Ovary (tissue), 3 donors: ENCODE measurements at regions not wholly inside any gene's neighbourhood (a gene's known extent, or its start where the extent isn't known, plus 50 kb on each side); places are given as distances from the start of the nearest gene placed in this dataset.

Source experiments
- CTCF ChIP-seq, 3 donors: fragments of 450-650 bp in 2 of 3; fragments of 200-600 bp in 1 of 3; IDR thresholded peaks; one replicate each; pipeline versions ENCODE4 v1.5.1 to v1.8.0; 2016 to 2022; ENCODE audit warnings: antibody characterized with exemption in 3 of 3, mild to moderate bottlenecking in 1 of 3
- POLR2A ChIP-seq: fragments of 450-650 bp; IDR thresholded peaks from one replicate; pipeline ENCODE4 v1.6.1; 2017; ENCODE audit warnings: antibody characterized with exemption, mild to moderate bottlenecking, moderate library complexity
- donor health status: DM: no; HTN: no; CAD: no.

DNA sequence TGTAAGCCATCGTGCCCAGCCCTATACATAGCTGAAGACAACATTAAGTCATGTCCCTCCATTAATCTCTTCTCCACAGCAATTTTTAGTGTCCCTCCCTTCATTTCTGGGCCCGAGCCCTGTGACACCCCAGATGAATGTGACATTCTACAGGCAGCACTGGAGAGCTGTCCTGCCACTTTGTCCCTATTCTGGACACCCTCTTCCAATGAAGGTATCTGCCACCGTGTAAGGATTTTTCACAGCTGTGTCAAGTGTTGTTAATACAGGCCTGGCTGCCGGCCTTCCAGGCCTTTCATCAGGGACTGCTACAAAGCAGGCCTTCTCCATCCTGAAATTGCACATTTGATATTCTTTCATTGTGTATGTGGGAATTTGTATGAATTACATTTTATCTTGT, 62.0 kb upstream of the SLC28A3 start:
- TF ChIP-seq CTCF (IDR thresholded peaks at IDR 0.05) (no peak), POLR2A (no peak)
